CD1c-positive myeloid dendritic cell (primary cell): ENCODE measurements at regions not wholly inside any gene's neighbourhood (a gene's known extent, or its start where the extent isn't known, plus 50 kb on each side); places are given as distances from the start of the nearest gene placed in this dataset.
"Not testable (repeated sequence)": the region's sequence is repeated elsewhere in the genome, so short reads cannot be mapped to it uniquely, and the experiment has no call there.

Source experiments
- DNase-seq: peaks from one replicate; pipeline ENCODE4 v3.0.0-alpha.2; 2016; ENCODE audit errors: extremely low spot score

DNA sequence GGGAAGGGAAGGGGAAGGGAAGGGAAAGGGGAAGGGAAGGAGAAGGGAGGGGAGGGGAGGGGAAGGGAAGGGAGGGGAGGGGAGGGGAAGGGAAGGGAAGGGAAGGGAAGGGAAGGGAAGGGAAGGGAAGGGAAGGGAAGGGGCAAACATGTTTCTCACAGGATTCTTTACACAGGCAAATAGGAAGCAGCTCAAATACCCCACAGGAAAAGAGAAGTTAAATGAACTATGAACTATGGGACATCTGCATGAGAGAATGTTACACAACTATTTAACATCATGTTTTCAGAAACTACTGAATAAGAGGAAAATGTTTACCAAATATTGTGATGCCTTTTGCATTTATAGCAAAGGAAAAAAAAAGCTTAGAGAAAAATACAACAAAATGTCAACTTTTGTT is 125.4 kb upstream of the SLC30A5 start:
- peak; percentile 6 for DNase-seq

DNA sequence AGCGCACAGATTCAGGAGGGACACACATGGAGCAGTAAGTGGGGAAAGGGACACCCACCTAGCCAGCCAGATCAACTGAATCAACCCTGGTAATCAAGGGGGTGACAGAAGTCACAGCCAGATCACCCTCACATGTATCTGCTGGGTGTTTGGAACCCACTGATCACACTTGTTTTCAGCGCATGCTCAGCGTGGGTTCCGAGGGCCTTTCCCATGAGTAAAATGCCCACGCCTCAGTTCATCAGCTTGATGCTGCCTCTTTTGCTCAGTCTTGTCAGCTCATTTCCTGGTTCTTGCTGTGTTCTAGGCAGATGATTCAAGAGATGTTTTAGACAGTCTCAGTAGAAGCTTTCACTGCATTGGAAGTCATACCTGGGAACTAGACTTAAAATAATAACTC is 123.2 kb upstream of the SLC30A5 start:
- no peak for DNase-seq

DNA sequence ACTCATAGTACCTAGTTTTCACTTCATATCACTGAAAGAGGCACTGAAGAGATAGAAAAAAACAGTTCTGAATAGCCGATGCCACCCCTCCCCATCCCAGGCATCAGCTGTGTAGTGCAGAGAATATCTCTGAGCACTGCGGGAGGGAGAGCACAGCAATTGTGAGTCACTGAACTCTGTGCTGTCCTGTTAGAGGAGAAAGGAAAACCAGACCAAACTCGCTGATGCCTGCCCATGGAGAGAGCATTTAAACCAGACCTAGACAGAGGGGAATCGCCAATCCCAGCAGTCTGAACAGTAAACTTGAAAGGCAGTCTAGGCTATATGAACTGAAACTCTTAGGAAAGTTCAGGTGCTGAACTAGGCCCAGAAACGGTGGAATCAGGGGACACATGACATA is 120.1 kb upstream of the SLC30A5 start:
- DNase-seq, result no peak

DNA sequence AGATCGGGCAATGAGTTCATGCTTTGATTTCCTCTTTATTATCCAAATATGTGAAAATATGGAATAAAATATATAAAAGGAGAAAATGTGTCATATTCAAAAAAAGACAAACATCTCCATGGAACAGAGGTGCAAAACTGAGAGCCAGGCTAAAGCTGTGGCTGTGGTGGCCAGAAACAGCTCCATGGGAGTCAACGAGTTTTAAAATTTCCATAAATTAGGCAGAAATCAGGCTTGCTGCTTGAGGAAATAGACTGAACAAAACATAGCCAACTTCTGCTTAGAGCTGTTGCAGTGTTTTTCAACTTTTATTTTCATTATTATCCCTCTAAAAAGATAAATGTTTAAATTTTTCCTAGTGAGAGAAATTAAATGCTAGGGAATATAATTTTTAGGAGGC is 110.8 kb upstream of the SLC30A5 start:
- DNase-seq, result no peak

DNA sequence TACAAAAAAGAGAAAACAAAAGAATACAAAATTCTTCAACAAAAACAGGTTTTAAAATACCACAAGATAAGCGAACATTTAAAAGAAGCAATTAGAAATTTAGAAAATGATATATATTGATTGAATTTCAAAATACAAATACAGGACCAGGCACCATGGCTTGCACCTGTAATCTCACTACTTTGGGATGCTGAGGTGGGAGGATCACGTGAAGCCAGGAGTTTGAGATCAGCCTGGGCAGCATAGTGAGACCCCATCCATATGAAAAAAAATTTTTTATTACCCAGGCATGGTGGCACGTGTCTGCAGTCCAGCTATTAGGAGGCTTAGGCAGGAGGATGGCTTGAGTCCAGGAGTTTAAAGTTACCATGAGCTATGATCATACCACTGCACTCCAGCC is 109.9 kb upstream of the SLC30A5 start:
- DNase-seq, result no peak

DNA sequence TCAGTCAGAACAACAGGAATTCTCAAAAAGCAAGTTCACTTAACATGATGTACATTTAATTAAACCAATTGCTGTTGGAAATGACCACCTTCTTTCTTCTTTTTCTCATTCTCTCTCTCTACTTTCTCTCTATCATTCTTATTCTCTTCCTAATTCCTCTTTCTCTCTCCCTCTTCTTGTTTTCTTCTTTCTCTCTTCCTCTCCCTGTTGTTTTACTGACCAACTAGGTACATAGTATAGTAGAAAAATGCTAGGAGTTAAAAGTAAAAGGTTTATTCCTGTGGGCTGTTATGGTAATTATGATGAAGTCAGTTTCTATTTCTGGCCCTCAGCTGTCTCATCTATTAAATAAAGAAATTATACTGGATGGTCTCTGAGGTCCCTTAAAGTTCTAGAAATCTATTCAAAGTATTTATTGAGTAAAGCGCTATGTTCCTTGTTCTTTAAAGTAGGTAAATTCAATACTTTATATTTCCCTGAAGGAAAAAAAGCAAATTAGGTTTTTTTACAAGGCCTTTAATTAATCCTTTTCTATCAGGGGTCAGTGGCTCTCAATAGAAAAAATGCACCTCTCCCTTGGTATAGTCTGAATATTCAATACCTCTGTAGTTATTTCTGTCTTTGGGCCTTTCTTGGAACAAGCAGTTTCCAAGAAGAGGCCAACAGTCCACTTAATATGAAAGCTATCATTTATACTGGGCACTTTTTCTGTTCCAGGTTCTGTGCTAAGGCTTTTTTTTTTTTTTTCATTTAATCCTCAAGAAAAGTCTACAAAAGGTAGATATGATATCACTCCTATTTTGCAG is 102.3 kb upstream of the SLC30A5 start:
- no peak for DNase-seq

- no peak for DNase-seq
These were observed 99.2 kb upstream of the SLC30A5 start for GRCh38 chr5:68994645-68995044.

GRCh38 chr5:68995845-68996545 is 97.8 kb upstream of the SLC30A5 start:
- no peak for DNase-seq

DNA sequence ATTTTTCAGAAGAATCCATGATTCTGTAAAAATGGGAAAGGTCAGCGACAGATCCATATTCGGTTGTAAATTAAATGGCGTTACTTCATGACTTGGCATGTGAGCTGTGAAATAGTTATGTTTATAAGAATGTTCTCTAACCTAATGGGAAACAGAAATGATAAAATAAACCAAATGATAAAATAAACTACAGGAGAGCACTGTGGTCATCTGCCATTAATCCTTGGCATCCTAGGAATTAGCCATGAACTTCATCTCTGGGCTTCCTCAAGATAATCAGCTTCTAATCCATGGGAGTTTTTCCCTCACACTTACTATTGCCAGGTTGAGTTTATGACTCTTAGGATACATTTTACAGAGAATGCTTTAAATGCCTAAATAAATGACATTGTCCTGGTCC is 94.6 kb upstream of the SLC30A5 start:
- DNase-seq, result no peak

DNA sequence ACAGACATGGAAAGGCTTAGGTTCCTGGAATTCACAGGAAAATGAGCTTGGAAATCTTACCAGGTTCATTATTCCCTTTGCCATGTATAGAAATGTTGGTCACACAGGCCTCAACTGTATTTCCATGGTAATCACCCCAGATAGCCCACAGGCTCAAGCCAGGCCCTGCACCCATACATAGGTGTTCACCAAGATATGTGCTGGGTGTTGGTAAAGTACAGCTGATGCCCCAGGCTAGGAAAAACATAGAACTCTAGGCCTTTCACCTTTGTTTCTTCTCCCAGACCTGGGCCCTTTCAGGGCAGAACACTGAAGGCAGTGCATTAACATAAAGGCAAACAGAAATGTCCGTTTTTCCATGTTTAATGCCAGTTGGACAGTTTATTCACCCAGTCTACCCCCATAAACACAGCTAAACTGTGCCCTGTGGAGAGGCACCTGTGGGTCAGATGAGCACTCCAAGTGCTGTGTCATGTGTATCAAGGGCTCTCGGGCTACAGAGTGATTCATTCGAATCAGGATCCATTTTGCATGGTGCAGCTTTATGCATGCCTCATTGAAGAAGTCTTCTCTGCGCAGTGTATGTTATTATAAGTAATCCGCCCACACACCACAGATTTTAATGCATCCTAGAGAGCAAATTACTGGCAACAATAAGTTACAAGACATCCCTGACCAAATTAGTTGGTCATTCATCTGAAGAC is 93.4 kb upstream of the SLC30A5 start:
- DNase-seq, result no peak

DNA sequence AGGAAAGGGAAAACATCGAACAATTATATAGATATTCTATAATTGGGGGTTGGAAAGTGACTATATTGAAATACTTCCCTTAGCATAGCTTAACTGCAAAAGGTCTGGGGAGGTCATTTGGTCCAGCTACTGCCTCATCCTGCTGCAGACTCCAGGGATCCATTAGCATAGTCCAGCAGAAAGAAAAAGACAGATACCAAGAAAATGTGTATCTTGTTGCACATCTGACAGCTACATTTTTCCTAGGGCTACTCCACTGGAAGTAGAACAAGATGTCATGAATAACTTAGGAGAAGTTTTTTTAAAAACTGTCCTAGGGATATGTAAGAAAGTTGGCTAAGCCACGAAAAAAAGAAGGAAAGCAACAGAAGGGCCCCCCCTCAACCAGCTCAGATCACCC is 92.9 kb upstream of the SLC30A5 start:
- no peak for DNase-seq

DNA sequence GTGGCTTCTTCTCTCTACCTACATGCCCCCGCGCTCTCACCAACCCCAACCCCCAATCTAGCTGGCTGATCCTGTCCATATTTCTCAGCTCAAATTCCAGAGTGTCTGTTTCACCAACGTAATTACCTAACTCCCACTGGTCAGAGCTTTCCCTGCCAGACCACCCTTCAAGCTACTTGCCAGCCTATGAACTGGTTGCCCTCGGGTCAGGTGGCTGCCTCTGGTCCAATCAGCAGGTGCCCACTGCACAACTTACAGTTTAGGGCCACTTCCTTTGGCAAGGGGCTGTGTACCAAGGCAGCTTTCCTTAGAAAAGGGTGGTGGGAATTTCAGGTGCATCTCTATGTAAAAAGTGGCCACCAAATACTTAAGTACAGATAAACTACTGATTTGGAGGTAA is 92.2 kb upstream of the SLC30A5 start:
- DNase-seq, result no peak

DNA sequence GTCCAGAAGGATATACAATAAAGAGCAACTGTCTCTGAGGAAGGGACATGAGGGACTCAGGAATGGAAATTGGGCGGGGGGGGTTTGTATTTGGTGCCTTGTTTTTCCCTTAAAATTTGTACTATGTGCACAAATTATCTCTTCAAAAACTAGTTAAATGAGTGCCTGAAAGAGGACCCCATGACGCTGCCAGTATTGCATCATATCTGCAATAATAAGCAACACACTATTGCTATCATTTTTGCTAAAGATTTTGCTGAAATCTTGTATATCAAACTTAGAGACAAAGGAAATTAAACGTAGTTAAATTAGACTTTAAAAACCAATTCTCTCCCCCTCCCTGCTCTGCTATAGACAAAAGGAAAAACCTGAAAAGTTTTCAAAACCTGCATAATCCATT is 89.7 kb upstream of the SLC30A5 start:
- no peak for DNase-seq

DNA sequence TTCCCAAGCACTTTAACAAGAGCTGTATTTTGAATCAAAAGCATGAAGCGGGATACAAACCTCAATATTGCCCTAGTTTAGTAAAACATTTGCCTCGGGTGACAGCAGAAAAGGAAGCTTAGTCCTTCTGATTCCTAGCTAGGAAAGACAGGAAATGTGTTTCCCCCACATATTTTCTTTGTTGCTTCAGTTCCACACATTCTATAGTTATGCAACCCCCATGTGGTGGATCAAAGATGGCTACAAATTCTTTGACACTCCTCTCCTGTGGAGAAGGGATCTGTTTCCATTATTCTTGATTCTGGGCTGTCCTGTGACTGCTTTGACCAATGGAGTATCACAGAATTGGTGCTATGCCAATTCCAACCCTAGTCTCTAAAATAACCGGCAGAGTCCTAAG is 89.1 kb upstream of the SLC30A5 start:
- DNase-seq, result no peak

- DNase-seq, result no peak
These were observed 87.8 kb upstream of the SLC30A5 start for GRCh38 chr5:69006030-69006429.

DNA sequence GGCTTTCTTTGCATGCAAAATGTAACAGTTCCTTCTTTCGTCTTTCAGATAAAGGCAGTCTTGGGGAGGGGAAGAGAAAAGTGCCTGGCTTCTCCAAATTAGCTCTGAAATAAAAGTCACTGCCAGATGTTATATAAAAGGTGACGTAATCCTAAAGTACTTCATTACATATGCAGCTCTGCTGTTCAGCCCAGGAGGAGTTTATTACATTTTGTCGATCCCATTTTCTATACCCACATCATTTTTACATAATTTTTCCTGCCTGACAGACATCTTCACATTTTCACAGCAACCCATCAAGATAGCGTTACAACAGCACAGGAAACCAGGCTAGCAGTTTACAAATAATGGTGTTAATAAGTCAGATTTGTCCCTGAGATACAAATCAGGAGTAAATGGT is 86.7 kb upstream of the SLC30A5 start:
- no peak for DNase-seq

DNA sequence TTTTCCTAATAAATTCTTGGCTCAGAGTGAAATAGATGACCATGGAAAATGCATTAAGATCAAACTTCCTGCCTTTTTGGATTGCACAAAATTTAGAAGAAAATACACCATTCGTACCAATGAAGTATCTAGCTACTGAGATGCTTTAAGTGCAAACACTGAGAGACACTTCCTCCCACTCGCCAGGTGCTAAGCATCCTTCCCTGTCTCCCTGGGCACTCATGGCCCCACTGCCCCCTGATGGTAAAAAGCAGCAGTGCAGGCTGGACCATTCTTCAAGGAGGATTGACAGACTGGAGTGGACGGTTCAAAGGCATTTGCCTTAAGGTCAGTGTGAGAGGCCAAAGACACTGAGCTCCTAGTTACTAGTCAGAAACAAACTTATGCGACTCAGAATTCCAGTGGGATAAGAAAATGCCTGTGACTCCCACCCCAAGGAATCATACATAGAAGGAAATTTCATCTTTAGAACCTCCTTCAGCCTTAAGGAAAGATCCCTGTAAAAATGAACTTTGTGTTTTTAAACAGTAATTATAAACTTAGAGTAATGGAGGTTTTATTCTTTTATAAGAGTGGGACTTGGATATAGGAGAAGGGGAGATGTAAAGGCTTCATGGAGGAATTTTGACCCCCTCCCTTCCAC is 86.0 kb upstream of the SLC30A5 start:
- DNase-seq, result peak; percentile 47

GRCh38 chr5:69010476-69010875 is 83.3 kb upstream of the SLC30A5 start:
- DNase-seq, result no peak

DNA sequence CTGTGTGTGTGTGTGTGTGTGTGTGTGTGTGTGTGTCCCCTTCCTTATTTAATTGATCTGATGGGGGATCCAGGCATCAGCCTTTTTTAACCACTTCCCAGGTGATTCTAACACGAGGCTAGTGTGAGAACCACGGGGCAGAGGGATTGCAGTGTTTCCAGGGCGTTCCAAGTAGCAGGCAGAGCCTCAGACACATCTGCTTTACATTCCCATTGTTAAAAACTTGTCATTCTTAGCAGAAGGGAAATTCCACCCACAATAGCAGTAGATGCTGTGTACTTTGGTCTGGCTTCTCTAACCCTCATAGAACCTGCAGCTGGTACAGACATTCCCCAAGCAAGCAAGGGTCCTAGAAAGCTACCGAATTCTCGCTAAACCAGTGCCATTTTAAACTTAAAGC is 81.9 kb upstream of the SLC30A5 start:
- no peak for DNase-seq

DNA sequence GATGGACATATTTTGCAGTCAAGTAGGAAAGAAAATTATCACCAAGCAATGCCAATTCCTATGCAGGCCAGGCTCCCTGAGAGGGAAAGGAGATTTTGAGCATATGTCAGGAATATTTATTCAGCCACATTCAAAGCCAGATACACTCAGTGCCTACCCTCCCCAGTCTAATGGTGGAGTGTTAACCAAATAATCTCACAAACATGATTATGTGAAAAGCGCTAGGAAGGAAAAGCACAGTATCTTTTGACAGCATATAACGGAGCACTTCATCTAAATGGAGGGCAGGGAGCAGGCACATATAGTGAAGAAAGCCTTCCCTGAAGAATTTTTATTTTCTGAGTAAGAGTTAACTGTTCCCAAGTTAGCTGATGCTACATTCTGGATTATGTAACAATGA is 80.3 kb upstream of the SLC30A5 start:
- no peak for DNase-seq

- not testable (repeated sequence) for DNase-seq
These were observed 79.8 kb upstream of the SLC30A5 start for GRCh38 chr5:69014007-69014406.

- no peak for DNase-seq
These were observed 74.0 kb upstream of the SLC30A5 start for GRCh38 chr5:69019668-69020375.
